Right lobe of liver (tissue), 4 donors: ENCODE measurements at regions not wholly inside any gene's neighbourhood (a gene's known extent, or its start where the extent isn't known, plus 50 kb on each side); places are given as distances from the start of the nearest gene placed in this dataset.

Experiments
- POLR2A ChIP-seq: fragments of 450-650 bp; IDR thresholded peaks from one replicate; pipeline ENCODE4 v1.6.1; 2017; ENCODE audit warnings: antibody characterized with exemption, mild to moderate bottlenecking
- TF ChIP-seq, protein P1 (sequence below), 4 donors: fragments of 200-600 bp in 3 of 4; fragments of 450-650 bp in 1 of 4; IDR thresholded peaks; one replicate each; pipeline versions ENCODE4 v1.5.1 to v1.8.0; 2016 to 2022; ENCODE audit warnings: antibody characterized with exemption in 4 of 4, mild to moderate bottlenecking in 2 of 4
- donor health status: DM: no; HTN: no; CAD: no.
- donor health status: DM: no; HTN: no; CAD: no.
- donor health status: DM: no; HTN: yes; CAD: no.

DNA sequence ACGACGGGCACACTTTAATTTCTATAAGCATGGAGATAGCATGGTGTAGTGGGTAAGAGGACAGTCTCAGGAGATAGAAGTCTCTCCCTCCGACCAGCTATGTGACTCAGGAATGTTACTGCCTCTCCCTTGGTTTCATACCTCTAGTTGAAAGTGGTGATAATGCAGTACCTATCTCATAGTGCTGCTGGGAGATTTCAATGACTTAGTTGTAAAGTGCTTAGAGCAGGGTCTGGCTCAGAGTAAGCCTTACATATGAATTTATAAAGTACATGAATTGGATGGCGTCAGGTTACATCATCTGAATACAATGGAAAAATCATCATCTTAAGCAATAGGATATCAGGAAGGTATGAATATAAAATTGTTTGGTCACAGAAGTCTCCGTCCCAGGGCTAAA, 952.8 kb upstream of the EDIL3 start:
- TF ChIP-seq, protein P1, sequence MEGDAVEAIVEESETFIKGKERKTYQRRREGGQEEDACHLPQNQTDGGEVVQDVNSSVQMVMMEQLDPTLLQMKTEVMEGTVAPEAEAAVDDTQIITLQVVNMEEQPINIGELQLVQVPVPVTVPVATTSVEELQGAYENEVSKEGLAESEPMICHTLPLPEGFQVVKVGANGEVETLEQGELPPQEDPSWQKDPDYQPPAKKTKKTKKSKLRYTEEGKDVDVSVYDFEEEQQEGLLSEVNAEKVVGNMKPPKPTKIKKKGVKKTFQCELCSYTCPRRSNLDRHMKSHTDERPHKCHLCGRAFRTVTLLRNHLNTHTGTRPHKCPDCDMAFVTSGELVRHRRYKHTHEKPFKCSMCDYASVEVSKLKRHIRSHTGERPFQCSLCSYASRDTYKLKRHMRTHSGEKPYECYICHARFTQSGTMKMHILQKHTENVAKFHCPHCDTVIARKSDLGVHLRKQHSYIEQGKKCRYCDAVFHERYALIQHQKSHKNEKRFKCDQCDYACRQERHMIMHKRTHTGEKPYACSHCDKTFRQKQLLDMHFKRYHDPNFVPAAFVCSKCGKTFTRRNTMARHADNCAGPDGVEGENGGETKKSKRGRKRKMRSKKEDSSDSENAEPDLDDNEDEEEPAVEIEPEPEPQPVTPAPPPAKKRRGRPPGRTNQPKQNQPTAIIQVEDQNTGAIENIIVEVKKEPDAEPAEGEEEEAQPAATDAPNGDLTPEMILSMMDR (IDR thresholded peaks at IDR 0.05): no peak
- no peak for TF ChIP-seq POLR2A
